ENCODE measurements at regions not wholly inside any gene's neighbourhood (a gene's known extent, or its start where the extent isn't known, plus 50 kb on each side); places are given as distances from the start of the nearest gene placed in this dataset.
"Not testable (repeated sequence)": the region's sequence is repeated elsewhere in the genome, so short reads cannot be mapped to it uniquely, and the experiment has no call there.

DNA sequence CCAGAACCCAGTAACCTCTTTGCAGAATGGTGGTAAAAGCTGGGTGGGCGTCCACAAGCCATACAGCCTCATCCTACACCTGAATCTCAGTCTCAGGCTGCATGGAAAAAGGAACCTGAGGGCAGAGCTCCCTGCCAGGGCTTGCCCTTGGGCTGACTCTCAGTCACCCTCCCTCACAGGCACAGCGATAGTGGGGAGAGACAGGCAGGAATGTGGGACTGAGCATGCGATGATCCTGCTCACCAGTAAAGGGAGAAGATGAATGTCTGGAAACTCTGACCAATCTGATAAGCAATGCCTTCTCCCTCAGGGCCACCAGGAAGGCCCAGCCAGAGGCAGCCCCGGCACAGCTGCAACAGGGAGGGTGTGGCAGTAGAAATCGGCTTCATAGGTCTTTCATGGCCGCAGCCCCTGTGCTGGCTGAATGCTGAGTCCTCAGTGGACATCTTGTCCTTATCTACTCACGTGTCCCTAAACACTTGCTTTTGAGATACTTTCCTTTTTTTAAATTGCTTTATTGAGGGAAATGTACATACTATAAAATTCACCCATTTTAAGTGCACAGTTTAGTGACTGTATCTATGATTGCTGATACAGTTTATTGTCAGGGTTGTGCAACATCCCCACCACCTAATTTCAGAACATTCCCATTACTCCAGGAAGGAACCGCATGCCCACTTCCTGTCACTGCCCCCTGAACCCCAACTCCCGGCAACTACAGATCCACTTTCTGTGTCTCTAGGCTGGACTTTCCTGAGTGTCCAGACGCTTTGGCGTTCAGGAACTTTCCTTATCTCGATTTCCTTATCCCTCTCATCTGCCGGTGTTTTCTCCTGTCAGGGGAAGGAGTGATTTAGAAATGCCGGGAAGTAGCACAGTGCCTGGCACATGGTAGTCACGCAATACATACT is 258.1 kb downstream of the PCNX1 start:
- intact Hi-C loops (cut with micrococcal nuclease), result loop anchor here (1.0 kb wide), 2 partner anchors 157 to 588 kb away; no protein-coding TSS in a partner anchor
- Mint-ChIP-seq H3K9me3 (ENCODE audit: unreplicated experiment) (peaks cover 8% of the 10 kb centered on the region), H3K27ac (ENCODE audit: low read depth, unreplicated experiment) (no peak overlapping the region), H3K27me3 (ENCODE audit: insufficient read depth, unreplicated experiment) (no peaks in the 10 kb centered on the region), H3K4me1 (ENCODE audit: insufficient read depth, unreplicated experiment) (peaks cover 12% of the 10 kb centered on the region), H3K4me3 (ENCODE audit: unreplicated experiment) (no peak overlapping the region), H3K36me3 (ENCODE audit: insufficient read depth, unreplicated experiment) (no peaks in the 10 kb centered on the region)
- CTCF ChIA-PET, result interaction anchor here (0.6 to 1.7 kb wide), 6 partner anchors 10 to 879 kb away, joined by 3 to 15 read pairs (median 4); no protein-coding TSS in a partner anchor
- no TSS peak for BruUV-seq (replicated peaks)
- DNase-seq (ENCODE audit: unreplicated experiment), result no peak
- no peak for TF ChIP-seq CTCF (IDR thresholded peaks at IDR 0.05; ENCODE audit: unreplicated experiment)
- POLR2A ChIA-PET, result interaction anchor here (0.6 to 2.2 kb wide), 3 partner anchors 21 to 196 kb away, joined by 3 to 8 read pairs (median 4); partner anchors contain the start of gene SIPA1L1

- POLR2A ChIA-PET, result interaction anchor here (0.9 to 2.2 kb wide), 2 partner anchors 155 to 584 kb away, joined by 3 to 8 read pairs; partner anchors contain the start of gene SIPA1L1
- no peaks in the 10 kb centered on the region for H3K27me3 Mint-ChIP-seq (ENCODE audit: insufficient read depth, unreplicated experiment)
- no peaks in the 10 kb centered on the region for H3K36me3 Mint-ChIP-seq (ENCODE audit: insufficient read depth, unreplicated experiment)
- no TSS peak for BruUV-seq (replicated peaks)
- intact Hi-C loops (cut with micrococcal nuclease), result loop anchor here (1.0 kb wide), 2 partner anchors 156 to 587 kb away; no protein-coding TSS in a partner anchor
- peaks cover 12% of the 10 kb centered on the region for H3K4me1 Mint-ChIP-seq (ENCODE audit: insufficient read depth, unreplicated experiment)
- H3K27ac Mint-ChIP-seq (ENCODE audit: low read depth, unreplicated experiment), result no peak overlapping the region
- CTCF ChIA-PET, result interaction anchor here (0.6 to 1.7 kb wide), 12 partner anchors 15 to 666 kb away, joined by 3 to 15 read pairs (median 4); no protein-coding TSS in a partner anchor
- H3K4me3 Mint-ChIP-seq (ENCODE audit: unreplicated experiment), result no peak overlapping the region
- H3K9me3 Mint-ChIP-seq (ENCODE audit: unreplicated experiment), result peaks cover 3% of the 10 kb centered on the region
- DNase-seq (ENCODE audit: unreplicated experiment), result peak; percentile 76
- peak; percentile 38 for TF ChIP-seq CTCF (IDR thresholded peaks at IDR 0.05; ENCODE audit: unreplicated experiment)
Observed at GRCh38 chr14:71166180-71166837, 259.1 kb downstream of the PCNX1 start.

DNA sequence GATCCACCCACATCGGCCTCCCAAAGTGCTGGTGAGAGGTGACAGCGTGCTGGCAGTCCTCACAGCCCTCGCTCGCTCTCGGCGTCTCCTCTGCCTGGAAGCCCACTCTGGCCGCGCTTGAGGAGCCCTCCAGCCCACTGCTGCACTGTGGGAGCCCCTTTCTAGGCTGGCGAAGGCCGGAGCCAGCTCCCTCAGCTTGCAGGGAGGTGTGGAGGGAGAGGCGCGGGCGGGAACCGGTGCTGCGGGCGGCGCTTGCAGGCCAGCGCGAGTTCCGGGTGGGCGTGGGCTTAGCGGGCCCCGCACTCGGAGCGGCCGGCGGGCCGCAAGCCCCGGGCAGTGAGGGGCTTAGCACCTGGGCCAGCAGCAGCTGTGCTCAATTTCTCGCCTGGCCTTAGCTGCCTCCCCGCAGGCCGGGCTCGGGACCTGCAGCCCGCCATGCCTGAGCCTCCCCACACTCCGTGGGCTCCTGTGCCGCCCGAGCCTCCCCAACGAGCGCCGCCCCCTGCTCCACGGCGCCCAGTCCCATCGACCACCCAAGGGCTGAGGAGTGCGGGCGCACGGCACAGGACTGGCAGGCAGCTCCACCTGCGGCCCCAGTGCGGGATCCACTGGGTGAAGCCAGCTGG is 260.2 kb downstream of the PCNX1 start:
- CTCF ChIA-PET, result interaction anchor here (0.6 to 1.7 kb wide), 9 partner anchors 29 to 1086 kb away, joined by 3 to 15 read pairs (median 4); no protein-coding TSS in a partner anchor
- H3K4me1 Mint-ChIP-seq (ENCODE audit: insufficient read depth, unreplicated experiment), result peaks cover 12% of the 10 kb centered on the region
- DNase-seq (ENCODE audit: unreplicated experiment); BruUV-seq (replicated peaks); H3K27ac Mint-ChIP-seq (ENCODE audit: low read depth, unreplicated experiment); H3K4me3 Mint-ChIP-seq (ENCODE audit: unreplicated experiment); H3K36me3 Mint-ChIP-seq (ENCODE audit: insufficient read depth, unreplicated experiment); H3K9me3 Mint-ChIP-seq (ENCODE audit: unreplicated experiment); POLR2A ChIA-PET; intact Hi-C loops (cut with micrococcal nuclease); H3K27me3 Mint-ChIP-seq (ENCODE audit: insufficient read depth, unreplicated experiment): not testable (repeated sequence)

GRCh38 chr14:71168161-71168560 is 260.9 kb downstream of the PCNX1 start:
- POLR2A ChIA-PET, result not testable (repeated sequence)
- CTCF ChIA-PET, result interaction anchor here (0.6 to 0.7 kb wide), 4 partner anchors 24 to 1087 kb away, joined by 3 read pairs; no protein-coding TSS in a partner anchor

More at GRCh38 chr14:71168161-71168560, 260.9 kb downstream of the PCNX1 start:
- H3K4me3 Mint-ChIP-seq (ENCODE audit: unreplicated experiment); BruUV-seq (replicated peaks); H3K9me3 Mint-ChIP-seq (ENCODE audit: unreplicated experiment); intact Hi-C loops (cut with micrococcal nuclease); H3K27ac Mint-ChIP-seq (ENCODE audit: low read depth, unreplicated experiment); H3K27me3 Mint-ChIP-seq (ENCODE audit: insufficient read depth, unreplicated experiment); H3K36me3 Mint-ChIP-seq (ENCODE audit: insufficient read depth, unreplicated experiment); DNase-seq (ENCODE audit: unreplicated experiment): not testable (repeated sequence)
- H3K4me1 Mint-ChIP-seq (ENCODE audit: insufficient read depth, unreplicated experiment), result peaks cover 12% of the 10 kb centered on the region

All from MCF 10A (cell line).